Central memory CD4-positive, alpha-beta T cell (primary cell): ENCODE measurements at regions not wholly inside any gene's neighbourhood (a gene's known extent, or its start where the extent isn't known, plus 50 kb on each side); places are given as distances from the start of the nearest gene placed in this dataset.

ENCODE experiments used
- DNase-seq: peaks from one replicate; pipeline ENCODE4 v3.0.0; 2022

DNA sequence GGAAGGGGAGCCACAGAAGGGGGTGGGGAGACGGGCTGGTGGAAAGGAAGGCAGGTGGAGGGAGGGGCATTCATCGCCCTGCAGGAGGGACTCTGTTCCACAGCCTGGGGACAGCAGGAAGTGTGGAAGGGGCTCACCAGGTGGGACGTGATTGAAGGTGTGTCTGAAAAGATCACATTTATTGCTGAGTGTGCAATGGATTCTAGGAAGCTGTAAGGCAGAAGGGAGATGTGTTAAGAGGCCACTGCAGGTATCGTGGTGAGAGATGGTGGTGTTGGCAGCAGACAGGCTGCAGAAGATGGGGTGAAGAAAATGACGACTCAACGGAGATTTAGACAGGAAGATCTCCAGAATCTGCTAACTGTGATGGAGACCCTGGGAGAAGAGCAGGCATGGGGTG lies 537.4 kb downstream of the MN1 start:
- DNase-seq: no peak

GRCh38 chr22:27267145-27267544 lies 534.4 kb downstream of the MN1 start:
- DNase-seq: no peak

DNA sequence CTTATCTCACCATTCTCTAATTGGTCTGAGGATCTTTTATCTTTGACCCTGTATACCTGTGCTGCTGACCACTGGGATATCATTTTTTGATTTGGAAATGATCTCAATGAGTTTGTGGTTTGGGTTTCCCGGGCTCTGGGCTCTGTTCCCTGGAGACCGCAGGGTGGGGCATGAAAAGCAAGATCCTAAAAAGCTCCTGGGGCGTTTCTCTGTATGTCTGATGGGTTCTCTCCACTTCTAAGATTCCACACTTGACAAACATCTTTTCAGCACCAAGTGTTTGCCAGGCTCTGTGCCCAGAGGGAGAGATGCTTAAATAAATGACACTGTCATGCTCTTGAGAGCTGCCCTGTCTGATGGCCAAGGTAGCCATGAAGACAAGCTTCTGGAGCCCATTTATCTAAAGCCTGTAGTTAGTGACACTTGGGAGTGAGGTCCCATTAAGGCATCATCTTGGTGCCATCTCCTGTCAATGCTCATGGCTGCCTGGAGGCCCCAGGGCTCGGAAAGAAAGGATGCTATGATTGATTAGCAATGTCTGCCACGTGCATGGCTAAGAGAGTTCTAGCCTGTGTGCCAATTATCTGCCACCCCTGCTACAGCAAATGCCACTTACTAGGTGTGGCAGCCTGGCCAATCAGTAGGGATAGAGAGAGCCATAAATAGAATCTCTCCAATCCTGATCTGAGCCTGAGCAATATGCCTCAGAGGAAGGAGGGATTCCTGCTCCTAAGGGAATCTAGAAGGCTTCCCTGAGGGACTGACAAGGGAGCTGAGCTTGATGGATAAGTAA lies 531.6 kb downstream of the MN1 start:
- no peak for DNase-seq

- no peak for DNase-seq
Measured at GRCh38 chr22:27270818-27271510, 530.6 kb downstream of the MN1 start.

- DNase-seq: no peak
Measured at GRCh38 chr22:27273436-27273835, 528.1 kb downstream of the MN1 start.

GRCh38 chr22:27273853-27274252 lies 527.7 kb downstream of the MN1 start:
- no peak for DNase-seq

DNA sequence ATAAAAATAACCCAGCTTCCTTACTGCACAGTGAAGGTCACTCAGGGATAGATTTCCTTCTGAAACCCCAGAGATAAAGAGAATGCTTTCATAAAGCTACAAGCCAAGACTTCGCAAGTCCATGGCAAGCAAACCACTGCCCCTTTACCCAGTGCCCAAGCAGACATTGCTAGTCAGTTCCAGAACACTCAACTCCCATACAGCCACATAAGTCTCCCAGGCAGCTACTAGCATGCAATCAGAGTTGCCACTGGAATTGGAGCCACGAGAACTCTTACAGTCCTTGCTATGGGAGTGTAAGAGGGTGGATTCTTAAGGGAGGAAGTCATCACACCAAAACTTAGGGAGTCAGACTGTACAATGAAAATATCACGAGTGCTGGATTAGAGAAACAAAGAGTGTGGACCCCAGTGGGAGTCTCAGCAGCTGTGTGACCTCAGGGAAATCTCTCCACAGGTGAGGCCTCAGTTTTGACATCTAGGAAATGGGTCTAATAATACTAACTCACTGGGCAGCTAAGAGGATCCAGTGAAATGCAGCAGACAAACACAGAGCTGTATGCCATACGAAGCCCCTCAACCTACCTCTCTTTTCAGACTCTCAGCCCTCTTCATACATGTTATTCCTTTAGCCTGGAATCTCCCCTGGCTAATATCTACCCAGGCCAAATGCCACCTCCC lies 526.6 kb downstream of the MN1 start:
- no peak for DNase-seq

- DNase-seq: no peak
Measured at GRCh38 chr22:27278946-27279345, 522.6 kb downstream of the MN1 start.

DNA sequence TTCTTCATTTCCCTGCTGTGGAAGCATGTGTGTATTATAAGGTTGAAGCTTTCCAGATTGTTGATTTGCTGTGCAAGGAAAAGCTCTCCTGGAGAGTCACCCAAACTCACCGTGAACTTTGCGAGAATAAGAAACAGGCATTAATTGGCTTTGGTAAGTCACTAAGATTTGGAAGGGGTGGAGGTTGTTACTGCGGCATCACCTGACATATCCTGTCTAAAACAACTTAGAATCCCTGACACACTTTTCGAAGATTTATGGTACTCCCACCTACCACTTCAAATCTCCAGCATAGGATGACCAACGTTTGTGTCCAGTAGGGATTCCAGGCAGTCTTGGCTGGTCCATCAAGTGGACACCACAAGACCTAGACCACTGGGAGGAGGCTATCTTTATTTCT lies 518.3 kb downstream of the MN1 start:
- no peak for DNase-seq

- DNase-seq: no peak
Measured at GRCh38 chr22:27283714-27284113, 517.8 kb downstream of the MN1 start.

DNA sequence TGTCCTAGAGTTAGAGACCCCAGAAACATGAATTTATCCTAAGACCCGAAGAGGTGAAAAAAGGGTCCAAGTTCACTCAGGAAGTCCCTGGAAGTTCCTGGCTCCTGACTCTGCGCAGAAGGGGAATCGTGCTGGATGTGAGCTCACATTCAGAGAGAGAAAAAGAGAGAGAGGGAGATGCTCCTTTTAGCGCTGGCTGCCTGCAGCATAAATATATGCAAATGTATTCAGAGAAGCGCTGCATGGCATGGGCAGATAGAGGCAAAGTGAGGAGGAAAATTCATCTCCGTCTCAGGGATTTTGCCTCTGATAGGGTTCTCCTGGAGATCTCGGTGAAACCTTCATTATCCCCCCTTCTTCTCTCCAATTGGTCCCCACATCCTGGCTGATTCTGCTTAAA lies 517.2 kb downstream of the MN1 start:
- DNase-seq: no peak

GRCh38 chr22:27286711-27287110 lies 514.8 kb downstream of the MN1 start:
- DNase-seq: no peak

DNA sequence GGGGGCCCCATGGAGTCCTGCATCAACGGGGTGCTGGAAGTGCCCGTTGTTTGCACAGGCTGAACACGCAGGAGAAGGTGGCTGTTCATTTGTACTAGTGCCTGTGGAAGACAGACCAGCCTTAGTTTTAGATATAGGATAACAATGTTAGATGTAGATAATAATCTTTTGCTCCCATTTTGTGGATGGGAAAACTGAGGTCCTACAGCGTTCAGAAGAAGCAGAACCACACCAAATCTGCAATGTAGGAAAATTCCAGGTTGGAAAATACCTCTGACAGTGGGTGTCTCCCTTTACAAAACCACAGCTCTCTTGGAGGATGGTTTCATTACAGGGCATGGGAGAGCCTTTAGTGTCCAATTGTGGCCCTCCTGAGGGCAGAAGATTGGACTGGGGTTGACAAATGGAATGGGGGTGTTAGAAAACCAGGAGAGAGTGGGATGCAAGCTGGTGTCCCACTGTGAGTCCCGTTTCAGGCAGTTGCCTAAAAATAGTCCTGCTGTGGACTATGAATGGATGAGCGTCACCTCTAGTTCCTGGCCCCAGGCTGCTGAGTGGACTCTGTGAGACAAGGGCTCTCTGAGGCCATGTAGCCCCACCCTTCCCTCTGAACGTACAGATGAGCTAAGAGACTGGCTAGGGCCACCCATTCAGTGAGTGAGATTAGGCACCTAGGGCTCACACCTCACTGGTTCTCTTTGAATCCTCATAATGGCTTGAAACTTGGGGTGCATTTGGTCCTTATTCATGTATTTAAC lies 508.8 kb downstream of the MN1 start:
- no peak for DNase-seq

GRCh38 chr22:27293721-27294445 lies 507.7 kb downstream of the MN1 start:
- DNase-seq: no peak

DNA sequence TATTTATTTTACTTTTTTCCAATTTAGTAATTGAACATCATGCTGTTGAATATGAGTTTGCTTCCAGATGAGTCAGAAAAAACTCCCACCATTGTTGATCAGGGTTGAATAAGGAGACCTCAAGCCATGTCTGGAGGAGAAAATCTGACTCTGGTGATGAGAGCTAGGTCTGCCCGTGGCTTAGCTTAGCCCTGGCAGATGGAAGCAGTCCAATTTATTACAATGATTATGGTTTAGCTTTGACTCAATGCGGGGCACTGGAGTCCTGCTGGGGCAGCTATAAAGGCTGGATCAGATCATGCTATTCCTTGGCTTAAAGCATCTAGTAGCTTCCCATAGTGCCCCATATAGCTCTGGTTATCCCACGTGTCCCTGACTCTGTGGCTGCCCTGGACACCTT lies 506.5 kb downstream of the MN1 start:
- DNase-seq: no peak

DNA sequence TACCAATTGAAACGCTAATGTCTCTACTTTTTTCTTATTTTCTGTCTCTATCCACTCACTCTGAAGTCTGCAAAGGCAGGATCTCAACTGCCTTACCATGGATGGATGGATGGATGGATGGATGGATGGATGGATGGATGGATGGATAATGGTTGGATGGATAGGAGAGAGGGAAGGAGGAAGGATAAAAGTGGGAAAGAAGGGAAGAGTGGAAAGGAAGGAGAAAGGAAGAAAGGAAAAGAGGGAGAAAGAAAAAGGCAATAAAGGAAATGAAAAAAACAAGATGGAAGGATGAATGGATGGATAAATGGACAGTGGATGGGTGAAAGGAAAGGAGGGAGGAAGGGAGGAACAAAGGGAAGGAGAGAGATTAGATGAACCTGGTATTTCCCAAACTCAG lies 506.0 kb downstream of the MN1 start:
- no peak for DNase-seq

DNA sequence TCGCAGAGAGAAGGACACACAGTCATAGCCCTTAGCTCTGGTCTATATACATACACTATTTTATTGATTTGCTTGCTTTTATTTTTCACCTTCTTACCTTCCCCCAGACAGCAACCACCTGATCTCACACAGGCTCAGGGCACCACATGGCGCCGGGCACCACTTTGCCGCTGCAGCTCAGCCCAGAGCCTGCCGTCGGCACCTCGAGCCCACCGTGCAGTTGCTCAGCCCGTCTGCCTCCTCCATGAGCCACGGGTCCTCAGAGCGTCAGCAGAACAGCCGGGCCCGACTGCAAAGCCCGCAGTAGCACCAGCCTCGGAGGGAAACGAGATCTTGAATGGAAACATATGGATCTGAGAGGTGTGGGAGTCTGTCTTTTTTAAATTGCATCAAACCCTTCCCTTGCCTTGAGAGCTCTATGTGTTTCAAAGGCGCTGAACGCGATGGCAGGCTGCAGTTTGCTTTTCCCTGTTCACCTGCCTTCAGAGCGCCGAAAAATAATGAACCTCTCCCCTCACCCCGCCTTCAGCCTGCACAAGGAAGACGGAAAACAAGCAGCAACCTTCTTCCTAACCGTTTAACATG lies 505.4 kb downstream of the MN1 start:
- no peak for DNase-seq

DNA sequence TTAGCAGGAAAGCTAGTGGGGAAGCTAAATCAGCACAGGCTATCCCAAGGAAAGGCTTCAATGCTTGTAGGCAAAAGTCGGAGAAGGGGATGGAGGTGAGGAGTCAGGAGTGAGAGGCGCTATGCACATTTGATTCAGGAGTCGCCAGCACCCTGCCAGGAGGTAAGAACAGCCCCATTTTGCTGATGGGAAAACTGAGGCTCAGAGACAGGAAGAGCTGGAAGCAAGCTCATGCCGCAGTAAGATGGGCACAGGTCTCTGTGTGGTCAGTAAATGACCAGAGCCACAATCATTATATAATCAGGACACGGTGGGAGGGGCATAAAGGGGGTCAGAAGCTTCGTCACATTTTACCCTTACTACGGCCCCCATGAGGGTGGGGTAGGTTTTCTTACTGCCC lies 504.4 kb downstream of the MN1 start:
- DNase-seq: no peak

- DNase-seq: no peak
Measured at GRCh38 chr22:27298332-27298731, 503.2 kb downstream of the MN1 start.

DNA sequence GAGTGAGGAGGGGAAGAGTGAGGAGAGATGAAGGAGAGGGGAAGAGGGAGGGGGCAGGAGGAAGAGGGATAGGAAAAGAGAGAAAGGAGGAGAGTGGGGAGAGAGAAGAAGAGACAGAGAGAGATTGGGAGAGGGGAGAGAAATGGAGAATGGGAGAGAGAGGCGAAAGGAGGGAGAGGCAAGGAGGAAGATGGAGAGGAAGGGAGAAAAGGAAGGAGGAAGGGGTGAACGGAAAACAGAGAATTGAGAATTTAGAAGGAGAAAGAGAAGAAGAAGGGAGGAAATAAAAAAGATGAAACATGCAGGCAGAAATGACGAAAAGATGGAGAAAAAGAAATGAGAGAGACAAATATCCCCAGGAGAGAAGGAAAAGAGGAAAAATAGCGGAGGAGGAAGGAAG lies 502.8 kb downstream of the MN1 start:
- no peak for DNase-seq

- no peak for DNase-seq
Measured at GRCh38 chr22:27299181-27300085, 502.1 kb downstream of the MN1 start.
